ENCODE measurements at regions not wholly inside any gene's neighbourhood (a gene's known extent, or its start where the extent isn't known, plus 50 kb on each side); places are given as distances from the start of the nearest gene placed in this dataset.
"Not testable (repeated sequence)": the region's sequence is repeated elsewhere in the genome, so short reads cannot be mapped to it uniquely, and the experiment has no call there.

DNA sequence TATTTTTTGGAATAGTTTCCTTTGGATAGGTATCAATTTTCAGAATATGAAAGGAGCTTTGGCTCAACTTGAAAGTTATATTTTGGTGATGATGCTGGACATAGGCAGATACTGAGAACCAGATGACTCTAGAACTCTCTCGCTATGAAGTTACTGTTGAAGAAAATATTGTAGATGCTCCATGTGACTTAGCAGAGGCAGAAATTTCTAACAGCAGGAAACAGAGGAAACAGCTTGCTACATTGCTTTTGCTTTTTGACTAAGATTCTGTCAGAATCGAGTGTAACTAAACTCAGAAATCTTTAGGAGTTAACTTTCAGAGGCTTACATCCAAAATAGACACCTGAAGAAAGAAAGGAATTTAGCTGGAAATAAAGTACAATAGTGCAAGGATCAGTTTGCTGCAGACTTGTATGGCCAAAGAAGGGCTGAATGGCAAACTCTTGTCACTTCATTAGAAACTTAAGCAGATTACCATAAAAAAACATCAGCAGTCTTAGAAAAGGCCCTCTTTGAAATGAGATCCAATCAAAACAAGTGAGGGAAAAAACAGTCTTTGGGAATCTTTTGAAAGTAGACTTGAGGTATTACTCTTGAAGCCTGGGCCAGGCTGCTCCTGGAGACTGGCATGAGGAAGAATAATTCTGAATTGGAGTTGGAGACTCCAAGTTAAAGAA lies 911.8 kb downstream of the FSCB start:
- DNase-seq (ENCODE audit: low spot score), result no peak
- TF ChIP-seq, protein P1, sequence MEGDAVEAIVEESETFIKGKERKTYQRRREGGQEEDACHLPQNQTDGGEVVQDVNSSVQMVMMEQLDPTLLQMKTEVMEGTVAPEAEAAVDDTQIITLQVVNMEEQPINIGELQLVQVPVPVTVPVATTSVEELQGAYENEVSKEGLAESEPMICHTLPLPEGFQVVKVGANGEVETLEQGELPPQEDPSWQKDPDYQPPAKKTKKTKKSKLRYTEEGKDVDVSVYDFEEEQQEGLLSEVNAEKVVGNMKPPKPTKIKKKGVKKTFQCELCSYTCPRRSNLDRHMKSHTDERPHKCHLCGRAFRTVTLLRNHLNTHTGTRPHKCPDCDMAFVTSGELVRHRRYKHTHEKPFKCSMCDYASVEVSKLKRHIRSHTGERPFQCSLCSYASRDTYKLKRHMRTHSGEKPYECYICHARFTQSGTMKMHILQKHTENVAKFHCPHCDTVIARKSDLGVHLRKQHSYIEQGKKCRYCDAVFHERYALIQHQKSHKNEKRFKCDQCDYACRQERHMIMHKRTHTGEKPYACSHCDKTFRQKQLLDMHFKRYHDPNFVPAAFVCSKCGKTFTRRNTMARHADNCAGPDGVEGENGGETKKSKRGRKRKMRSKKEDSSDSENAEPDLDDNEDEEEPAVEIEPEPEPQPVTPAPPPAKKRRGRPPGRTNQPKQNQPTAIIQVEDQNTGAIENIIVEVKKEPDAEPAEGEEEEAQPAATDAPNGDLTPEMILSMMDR (IDR thresholded peaks at IDR 0.05; ENCODE audit: extremely low read depth, missing control alignments), result no peak

DNA sequence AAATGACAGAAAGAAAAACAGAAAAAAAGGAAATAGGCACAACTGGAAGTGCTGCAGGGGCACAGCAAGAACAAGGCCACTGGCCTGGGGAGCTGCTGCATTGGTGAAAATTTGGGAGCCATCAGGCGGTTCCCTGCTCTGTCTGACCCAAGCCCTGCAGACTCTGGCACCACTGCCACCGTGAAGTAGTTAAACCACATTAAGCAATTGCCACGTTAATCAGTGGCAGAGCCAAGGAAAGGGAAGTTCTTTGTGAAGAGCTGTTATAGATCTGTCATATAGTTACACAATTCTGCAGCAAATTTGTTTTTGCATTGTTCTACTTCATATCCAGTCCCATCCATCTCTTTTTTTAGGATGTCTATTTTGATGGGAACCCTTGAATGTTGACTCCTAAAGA lies 915.3 kb downstream of the FSCB start:
- TF ChIP-seq, protein P1 (IDR thresholded peaks at IDR 0.05; ENCODE audit: extremely low read depth, missing control alignments), result no peak
- no peak for DNase-seq (ENCODE audit: low spot score)

DNA sequence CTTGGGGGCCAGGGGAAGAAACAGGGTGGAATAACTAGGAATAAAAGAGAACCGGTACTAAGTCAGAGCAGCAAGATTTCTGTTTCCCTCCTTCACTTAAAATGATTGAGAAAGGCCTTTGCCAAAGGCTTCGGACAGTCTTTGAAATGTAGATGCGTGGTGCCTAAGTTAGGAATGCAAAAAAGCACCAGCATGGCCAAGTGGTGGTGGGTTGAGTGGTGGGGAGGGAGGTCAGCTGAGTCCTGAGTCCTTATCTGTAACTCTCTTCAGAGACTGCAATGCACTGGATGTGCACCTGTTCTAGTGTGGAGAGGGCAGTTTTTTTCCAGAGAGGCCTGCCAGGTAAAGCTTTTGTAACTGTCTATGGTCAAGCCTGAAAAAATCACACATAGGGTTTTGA lies 919.9 kb downstream of the FSCB start:
- TF ChIP-seq, protein P1 (IDR thresholded peaks at IDR 0.05; ENCODE audit: extremely low read depth, missing control alignments), result no peak
- no peak for DNase-seq (ENCODE audit: low spot score)

DNA sequence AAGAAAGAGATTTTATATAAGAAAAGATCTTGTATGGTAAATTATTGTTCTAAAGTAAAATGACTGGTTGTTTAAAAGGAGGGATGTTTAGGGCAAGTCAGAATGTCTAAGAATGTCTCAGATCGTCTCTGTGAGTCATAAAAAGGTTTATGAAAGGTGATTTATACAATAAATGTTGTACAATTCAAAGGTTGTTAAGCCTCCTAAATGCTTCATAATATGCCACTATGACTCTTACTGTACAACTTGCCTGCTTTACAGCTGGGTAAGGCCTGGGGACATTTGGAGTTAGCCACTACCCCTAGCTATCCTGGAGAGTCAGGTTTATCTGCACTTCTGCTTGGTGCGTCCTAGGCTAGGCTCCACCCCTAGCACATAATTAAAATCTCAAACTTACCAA lies 927.4 kb downstream of the FSCB start:
- no peak for DNase-seq (ENCODE audit: low spot score)
- TF ChIP-seq, protein P1 (IDR thresholded peaks at IDR 0.05; ENCODE audit: extremely low read depth, missing control alignments), result no peak

DNA sequence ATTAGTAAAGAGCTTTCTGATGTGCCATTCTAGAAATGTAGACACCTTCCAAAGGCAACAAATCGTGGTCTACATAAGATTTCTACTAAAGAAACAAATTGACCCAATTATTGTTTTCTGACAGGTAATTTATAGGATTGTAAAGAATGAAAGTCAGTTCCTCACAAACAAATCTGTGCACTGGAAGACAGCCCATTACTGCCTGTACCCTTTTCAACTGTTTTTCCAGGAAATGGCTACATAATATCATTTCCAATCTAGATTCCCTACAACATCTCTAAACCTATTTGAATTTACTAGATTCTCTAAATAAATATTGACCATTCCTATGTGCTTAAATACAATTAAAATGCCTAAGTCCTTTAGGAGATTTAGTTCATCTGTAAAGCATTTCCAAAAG lies 939.1 kb downstream of the FSCB start:
- TF ChIP-seq, protein P1 (IDR thresholded peaks at IDR 0.05; ENCODE audit: extremely low read depth, missing control alignments), result no peak
- no peak for DNase-seq (ENCODE audit: low spot score)

DNA sequence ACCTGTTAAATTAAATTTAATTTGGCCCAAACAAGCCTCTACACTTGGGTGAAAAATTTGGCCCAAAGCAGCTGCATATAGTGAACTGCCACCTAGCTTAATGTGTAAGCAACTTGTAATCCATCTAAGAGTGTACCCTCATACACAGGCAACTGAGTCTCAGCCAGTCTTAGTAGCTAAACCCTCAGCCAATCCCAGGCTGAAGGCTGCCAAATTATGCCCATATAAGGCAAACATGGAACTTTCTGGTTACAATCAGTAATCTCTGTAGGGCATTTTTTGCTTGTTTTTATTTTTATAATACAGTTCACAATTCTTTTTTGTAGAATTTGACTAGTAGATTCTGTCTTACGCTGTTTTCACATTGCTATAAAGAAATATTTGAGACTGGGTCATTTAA lies 958.7 kb downstream of the FSCB start:
- TF ChIP-seq, protein P1 (IDR thresholded peaks at IDR 0.05; ENCODE audit: extremely low read depth, missing control alignments), result no peak

DNA sequence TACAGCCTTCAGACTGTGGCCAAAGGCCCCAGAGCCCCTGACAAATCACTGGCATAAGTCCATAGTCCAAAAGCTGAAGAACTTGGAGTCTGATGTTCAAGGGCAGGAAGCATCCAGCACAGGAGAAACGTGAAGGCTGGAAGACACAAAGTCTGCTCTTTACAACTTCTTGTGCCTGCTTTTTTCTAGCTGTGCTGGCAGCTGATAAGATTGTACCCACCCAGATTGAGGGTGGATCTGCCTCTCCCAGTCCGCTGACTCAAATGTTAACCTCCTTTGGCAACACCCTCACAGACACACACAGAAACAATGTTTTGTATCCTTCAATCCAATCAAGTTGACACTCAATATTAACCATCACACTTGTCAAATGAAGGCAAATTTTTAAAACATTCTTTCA lies 959.5 kb downstream of the FSCB start:
- DNase-seq (ENCODE audit: low spot score), result not testable (repeated sequence)

More for the DNA sequence above, 958.7 kb downstream of the FSCB start:
- DNase-seq (ENCODE audit: low spot score), result no peak

DNA sequence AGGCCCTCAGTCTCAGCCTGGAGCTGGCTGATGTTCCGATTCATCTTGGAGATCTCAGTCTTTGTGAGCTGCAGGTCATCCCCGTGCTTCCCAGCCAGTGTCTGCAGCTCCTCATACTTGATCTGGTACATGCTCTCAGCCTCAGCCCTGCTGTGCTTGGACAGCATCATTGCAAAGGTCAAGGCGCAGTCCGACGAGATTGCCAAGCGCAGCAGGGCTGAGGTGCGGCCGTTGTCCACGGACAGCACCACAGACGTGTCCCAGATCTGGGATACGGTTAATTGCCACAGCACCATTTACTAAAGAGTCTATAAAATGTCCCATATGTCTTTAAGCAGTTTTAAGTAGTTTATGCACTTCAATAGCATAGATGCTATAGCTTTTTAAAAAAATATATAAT lies 965.7 kb downstream of the FSCB start:
- DNase-seq (ENCODE audit: low spot score), result no peak
- TF ChIP-seq, protein P1 (IDR thresholded peaks at IDR 0.05; ENCODE audit: extremely low read depth, missing control alignments), result no peak

All from GM20000 (cell line).